B cell (primary cell): ENCODE measurements at regions not wholly inside any gene's neighbourhood (a gene's known extent, or its start where the extent isn't known, plus 50 kb on each side); places are given as distances from the start of the nearest gene placed in this dataset.
"Not testable (repeated sequence)": the region's sequence is repeated elsewhere in the genome, so short reads cannot be mapped to it uniquely, and the experiment has no call there.

Experiments used
- ATAC-seq: fragments of 200-7000 bp; cut with Tn5 transposase; one replicate; pipeline ENCODE4 v1.10.0; 2021; ENCODE audit warnings: low read depth, mild to moderate bottlenecking, moderate number of reproducible peaks, moderate library complexity
- CTCF ChIA-PET: fragments of 350-600 bp; sonication (Branson Sonifier 250); formaldehyde crosslinking; loops from one replicate; lab custom pipeline; 2021; ENCODE audit warnings: antibody characterized with exemption, inconsistent platforms; lab: Charles Lee
- POLR2A ChIA-PET: fragments of 350-600 bp; sonication (Branson Sonifier 250); formaldehyde crosslinking; loops from one replicate; lab custom pipeline; 2021; ENCODE audit warnings: antibody characterized with exemption; lab: Charles Lee
- DNase-seq: peaks from one replicate; pipeline ENCODE4 v3.0.0; 2013
- H2AFZ ChIP-seq: 2 replicates; pipeline ENCODE4 v1.6.1; 2012; ENCODE audit warnings: mild to moderate bottlenecking, low read depth, low read length; ENCODE audit not compliant: insufficient read depth, poor library complexity, severe bottlenecking
- H3K27ac ChIP-seq, 2 donors: 1 replicate in 1 of 2; 2 replicates in 1 of 2; pipeline ENCODE4 v1.5.1; 2012 to 2013; ENCODE audit warnings: low read length in 2 of 2, mild to moderate bottlenecking in 2 of 2, moderate library complexity in 1 of 2
- H3K27me3 ChIP-seq, 4 experiments: fragments of 200-600 bp in 1 of 4; sonication (generic) in 1 of 4; replicated peaks in 1 of 4; 1 replicate in 2 of 4; 2 replicates in 2 of 4; pipeline versions ENCODE4 v1.6.1 to v1.7.0; 2013 to 2016; ENCODE audit warnings: low read length in 3 of 4, mild to moderate bottlenecking in 2 of 4, mixed read lengths in 1 of 4, moderate library complexity in 1 of 4; ENCODE audit not compliant: insufficient read depth in 4 of 4, control insufficient read depth in 3 of 4; ENCODE audit errors: control extremely low read depth in 1 of 4
- H3K36me3 ChIP-seq, 2 experiments: replicated peaks in 1 of 2; 1 replicate in 1 of 2; 2 replicates in 1 of 2; pipeline versions ENCODE4 v1.6.1 to v1.7.1; 2013; ENCODE audit warnings: low read length in 1 of 2; ENCODE audit not compliant: insufficient read depth in 2 of 2, control insufficient read depth in 1 of 2; ENCODE audit errors: control extremely low read depth in 1 of 2, extremely low read depth in 1 of 2
- H3K4me1 ChIP-seq, 2 donors: fragments of 200-600 bp in 1 of 2; sonication (generic) in 1 of 2; 1 replicate in 1 of 2; 2 replicates in 1 of 2; pipeline versions ENCODE4 v1.5.1 to v1.6.1; 2013 to 2017; ENCODE audit warnings: low read length in 2 of 2; ENCODE audit not compliant: control insufficient read depth in 2 of 2, insufficient read depth in 2 of 2
- H3K4me2 ChIP-seq: replicated peaks from 2 replicates; pipeline ENCODE3; 2012; ENCODE audit warnings: mild to moderate bottlenecking, low read depth, low read length; ENCODE audit not compliant: poor library complexity, severe bottlenecking
- H3K4me3 ChIP-seq, 5 experiments: fragments of 200-600 bp in 1 of 5; sonication (generic) in 1 of 5; 1 replicate in 3 of 5; 2 replicates in 2 of 5; pipeline versions ENCODE4 v1.5.1 to v1.7.0; 2011 to 2016; ENCODE audit warnings: low read length in 4 of 5, mild to moderate bottlenecking in 4 of 5, low read depth in 2 of 5, control low read depth in 1 of 5, moderate library complexity in 1 of 5; ENCODE audit not compliant: insufficient read depth in 1 of 5; ENCODE audit errors: control extremely low read depth in 1 of 5, extremely low read depth in 1 of 5
- H3K79me2 ChIP-seq: fragments of 200-600 bp; sonication (generic); one replicate; pipeline ENCODE4 v1.6.0; 2016; ENCODE audit warnings: low read length; ENCODE audit not compliant: control insufficient read depth, insufficient read depth
- H3K9ac ChIP-seq: fragments of 200-600 bp; sonication (generic); 2 replicates; pipeline ENCODE4 v1.6.1; 2017; ENCODE audit warnings: mild to moderate bottlenecking, low read length, moderate library complexity
- H3K9me3 ChIP-seq, 3 donors: one replicate each; pipeline versions ENCODE4 v1.6.1 to v1.7.1; 2013; ENCODE audit warnings: low read length in 2 of 3; ENCODE audit not compliant: control insufficient read depth in 2 of 3, insufficient read depth in 1 of 3; ENCODE audit errors: control extremely low read depth in 1 of 3
- H4K20me1 ChIP-seq: 2 replicates; pipeline ENCODE4 v1.6.0; 2012; ENCODE audit warnings: mild to moderate bottlenecking, low read length; ENCODE audit not compliant: insufficient read depth, control insufficient read depth, poor library complexity, severe bottlenecking
- H3K27ac Mint-ChIP-seq: one replicate; pipeline ENCODE4 v1.8.0; 2021; ENCODE audit warnings: mixed read lengths
- H3K27me3 Mint-ChIP-seq: one replicate; pipeline ENCODE4 v1.8.0; 2021; ENCODE audit warnings: mixed read lengths
- H3K4me1 Mint-ChIP-seq: one replicate; pipeline ENCODE4 v1.8.0; 2021; ENCODE audit warnings: mixed read lengths
- H3K4me3 Mint-ChIP-seq: one replicate; pipeline ENCODE4 v1.8.0; 2021; ENCODE audit warnings: mixed read lengths
- H3K9me3 Mint-ChIP-seq: one replicate; pipeline ENCODE4 v1.8.0; 2022; ENCODE audit warnings: mixed read lengths; ENCODE audit not compliant: insufficient read depth
- CTCF ChIP-seq: fragments of 200-600 bp; IDR thresholded peaks from one replicate; pipeline ENCODE4 v1.8.0; 2022; ENCODE audit warnings: antibody characterized with exemption, mild to moderate bottlenecking
- EZH2 ChIP-seq: IDR thresholded peaks from 2 replicates; pipeline ENCODE4 v1.6.1; 2012; ENCODE audit warnings: borderline replicate concordance, low read depth, mild to moderate bottlenecking, moderate library complexity, low read length; ENCODE audit not compliant: insufficient read depth, poor library complexity, severe bottlenecking
- WGBS: methylation state at CpG from one replicate; pipeline ENCODE4 v1.1.5; 2013; ENCODE audit warnings: missing lambda C conversion rate; ENCODE audit not compliant: insufficient coverage; 5-methylcytosine and 5-hydroxymethylcytosine counted together
- intact Hi-C: fragments of 100-400 bp; cut with micrococcal nuclease; formaldehyde crosslinking; loops from one replicate; pipeline ENCODE4 v1.10.0; 2022

DNA sequence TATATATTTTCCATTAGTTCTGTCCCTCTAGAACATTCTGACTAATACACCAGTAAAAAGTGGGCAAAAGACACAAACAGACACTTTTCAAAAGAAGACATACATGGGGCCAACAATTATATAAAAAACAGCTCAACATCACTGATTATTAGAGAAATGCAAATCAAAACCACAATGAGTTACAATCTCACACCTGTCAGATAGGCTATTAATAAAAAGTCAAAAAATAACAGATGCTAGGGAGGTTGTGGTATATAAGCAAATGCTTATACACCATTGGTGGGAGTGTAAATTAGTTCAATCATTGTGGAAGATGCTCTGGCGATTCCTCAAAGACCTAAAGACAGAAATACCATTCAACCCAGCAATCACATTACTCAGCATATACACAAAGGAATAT is 1707.8 kb downstream of the GRIK2 start:
- Mint-ChIP-seq H3K9me3 (peaks cover 4% of the 10 kb centered on the region), H3K27ac (no peak overlapping the region), H3K27me3 (no peaks in the 10 kb centered on the region), H3K4me3 (no peak overlapping the region), H3K4me1 (no peaks in the 10 kb centered on the region)
- Histone ChIP-seq H3K36me3 (no peaks in the 10 kb centered on the region), H3K4me3 (no peak overlapping the region), H2AFZ (no peak overlapping the region), H3K27me3 (no peaks in the 10 kb centered on the region), H3K4me2 (no peak overlapping the region), H3K27ac (no peak overlapping the region), H3K79me2 (no peaks in the 10 kb centered on the region), H3K4me1 (no peaks in the 10 kb centered on the region), H3K9ac (no peak overlapping the region), H4K20me1 (no peaks in the 10 kb centered on the region), H3K9me3 (no peaks in the 10 kb centered on the region)
- no CpG with 5 or more reads among the region's 1 CpG for WGBS
- POLR2A ChIA-PET = no interaction called here
- DNase-seq = no peak
- TF ChIP-seq CTCF = no peak
- no peak for TF ChIP-seq EZH2
- intact Hi-C loops = no loop called here
- no peak for ATAC-seq
- CTCF ChIA-PET = no interaction called here

GRCh38 chr6:103092414-103092813 is 1698.9 kb downstream of the GRIK2 start:
- DNase-seq, H3K27ac ChIP-seq, H3K9me3 Mint-ChIP-seq, H2AFZ ChIP-seq, H3K9ac ChIP-seq, H4K20me1 ChIP-seq, intact Hi-C loops, H3K79me2 ChIP-seq, H3K27me3 Mint-ChIP-seq, H3K4me1 ChIP-seq, H3K27ac Mint-ChIP-seq, H3K4me3 ChIP-seq, H3K36me3 ChIP-seq, H3K9me3 ChIP-seq, ATAC-seq, H3K4me3 Mint-ChIP-seq, POLR2A ChIA-PET, H3K4me1 Mint-ChIP-seq, H3K27me3 ChIP-seq, CTCF ChIA-PET, H3K4me2 ChIP-seq: not testable (repeated sequence)
- 96% methylated on average over 3 of the region's 4 CpGs for WGBS
